ENCODE measurements at regions not wholly inside any gene's neighbourhood (a gene's known extent, or its start where the extent isn't known, plus 50 kb on each side); places are given as distances from the start of the nearest gene placed in this dataset.
A peak's percentile ranks its signal among the peaks of the same experiment; 100 is the strongest.
"Not testable (repeated sequence)": the region's sequence is repeated elsewhere in the genome, so short reads cannot be mapped to it uniquely, and the experiment has no call there.

GRCh38 chr17:21470422-21470821 is 94.3 kb downstream of the KCNJ12 start:
- FAIRE-seq, result not testable (repeated sequence)

- FAIRE-seq, result no peak
These were observed 94.7 kb downstream of the KCNJ12 start for GRCh38 chr17:21470861-21471260.

GRCh38 chr17:21474815-21475214 is 98.7 kb downstream of the KCNJ12 start:
- no peak for FAIRE-seq

- FAIRE-seq, result no peak
These were observed 99.4 kb downstream of the KCNJ12 start for GRCh38 chr17:21475571-21475970.

- no peak for FAIRE-seq
These were observed 100.7 kb downstream of the KCNJ12 start for GRCh38 chr17:21476867-21477266.

- FAIRE-seq, result no peak
These were observed 106.2 kb downstream of the KCNJ12 start for GRCh38 chr17:21482189-21482865.

- not testable (repeated sequence) for FAIRE-seq
These were observed 111.9 kb downstream of the KCNJ12 start for GRCh38 chr17:21488043-21488442.

GRCh38 chr17:21493993-21494392 is 117.8 kb downstream of the KCNJ12 start:
- FAIRE-seq, result no peak

- FAIRE-seq, result no peak
These were observed 119.1 kb downstream of the KCNJ12 start for GRCh38 chr17:21495281-21495680.

GRCh38 chr17:21500064-21500463 is 123.9 kb downstream of the KCNJ12 start:
- no peak for FAIRE-seq

GRCh38 chr17:21501927-21502700 is 126.0 kb downstream of the KCNJ12 start:
- not testable (repeated sequence) for FAIRE-seq

- no peak for FAIRE-seq
These were observed 130.0 kb downstream of the KCNJ12 start for GRCh38 chr17:21505819-21506815.

- not testable (repeated sequence) for FAIRE-seq
These were observed 131.6 kb downstream of the KCNJ12 start for GRCh38 chr17:21507806-21508205.

GRCh38 chr17:21508211-21508610 is 132.1 kb downstream of the KCNJ12 start:
- FAIRE-seq, result no peak

GRCh38 chr17:21509356-21509755 is 133.2 kb downstream of the KCNJ12 start:
- not testable (repeated sequence) for FAIRE-seq

GRCh38 chr17:21510686-21511362 is 134.7 kb downstream of the KCNJ12 start:
- no peak for FAIRE-seq

GRCh38 chr17:21511363-21512195 is 135.4 kb downstream of the KCNJ12 start:
- FAIRE-seq, result no peak

- no peak for FAIRE-seq
These were observed 136.3 kb downstream of the KCNJ12 start for GRCh38 chr17:21512307-21513011.

- FAIRE-seq, result peak; percentile 75
These were observed 136.9 kb downstream of the KCNJ12 start for GRCh38 chr17:21513012-21513570.

GRCh38 chr17:21514567-21514966 is 138.4 kb downstream of the KCNJ12 start:
- FAIRE-seq, result not testable (repeated sequence)
